SK-N-SH treated with all-trans-retinoic acid at 6 μM for 48 hours (cell line): ENCODE measurements at regions not wholly inside any gene's neighbourhood (a gene's known extent, or its start where the extent isn't known, plus 50 kb on each side); places are given as distances from the start of the nearest gene placed in this dataset.

ENCODE experiments used
- ATAC-seq: fragments of 200-7000 bp; cut with Tn5 transposase; 3 replicates; pipeline ENCODE4 v1.9.1; 2020; ENCODE audit warnings: mild to moderate bottlenecking, moderate library complexity
- BACH2 ChIP-seq: fragments of 250-450 bp; sonication (Bioruptor Pico); IDR thresholded peaks from 2 replicates; pipeline ENCODE4 v1.9.0; 2021; ENCODE audit warnings: mild to moderate bottlenecking, borderline replicate concordance
- CSDC2 ChIP-seq: fragments of 250-450 bp; sonication (Bioruptor Pico); IDR thresholded peaks from 2 replicates; pipeline ENCODE4 v1.5.0; 2020; ENCODE audit warnings: mild to moderate bottlenecking, moderate library complexity
- CSRNP3 ChIP-seq: fragments of 250-450 bp; sonication (Bioruptor Pico); IDR thresholded peaks from 2 replicates; pipeline ENCODE4 v1.5.1; 2021; ENCODE audit warnings: mild to moderate bottlenecking, moderate library complexity
- ESRRG ChIP-seq: fragments of 250-450 bp; sonication (Bioruptor Pico); IDR thresholded peaks from 2 replicates; pipeline ENCODE4 v1.6.1; 2021; ENCODE audit warnings: mild to moderate bottlenecking
- GLIS3 ChIP-seq: fragments of 250-450 bp; sonication (Bioruptor Pico); IDR thresholded peaks from 2 replicates; pipeline ENCODE4 v1.5.0; 2020; ENCODE audit warnings: mild to moderate bottlenecking, moderate library complexity
- ISL1 ChIP-seq: fragments of 250-450 bp; sonication (Bioruptor Pico); IDR thresholded peaks from 2 replicates; pipeline ENCODE4 v2.1.2; 2022; ENCODE audit warnings: mild to moderate bottlenecking, moderate library complexity
- PATZ1 ChIP-seq: fragments of 250-450 bp; sonication (Bioruptor Pico); IDR thresholded peaks from 2 replicates; pipeline ENCODE4 v1.8.0; 2020; ENCODE audit warnings: mild to moderate bottlenecking, moderate library complexity, borderline replicate concordance
- POU6F1 ChIP-seq: fragments of 250-450 bp; sonication (Bioruptor Pico); IDR thresholded peaks from 2 replicates; pipeline ENCODE4 v1.8.0; 2021; ENCODE audit warnings: low read depth, mild to moderate bottlenecking, moderate library complexity, borderline replicate concordance
- PPARA ChIP-seq: fragments of 250-450 bp; sonication (Bioruptor Pico); IDR thresholded peaks from 2 replicates; pipeline ENCODE4 v1.5.0; 2020; ENCODE audit warnings: mild to moderate bottlenecking, borderline replicate concordance
- RARB ChIP-seq: fragments of 250-450 bp; sonication (Bioruptor Pico); IDR thresholded peaks from 2 replicates; pipeline ENCODE4 v1.8.0; 2021; ENCODE audit warnings: mild to moderate bottlenecking, moderate library complexity
- TCF4 ChIP-seq: fragments of 250-450 bp; sonication (Bioruptor Pico); IDR thresholded peaks from 2 replicates; pipeline ENCODE4 v1.8.0; 2021; ENCODE audit warnings: mild to moderate bottlenecking, moderate library complexity, borderline replicate concordance
- TOX ChIP-seq: fragments of 250-450 bp; sonication (Bioruptor Pico); IDR thresholded peaks from 2 replicates; pipeline ENCODE4 v1.8.0; 2021; ENCODE audit warnings: mild to moderate bottlenecking, moderate library complexity, borderline replicate concordance
- TSHZ2 ChIP-seq: fragments of 250-450 bp; sonication (Bioruptor Pico); IDR thresholded peaks from 2 replicates; pipeline ENCODE4 v1.5.0; 2020; ENCODE audit warnings: mild to moderate bottlenecking, moderate library complexity
- ZC3H10 ChIP-seq: fragments of 250-450 bp; sonication (Bioruptor Pico); IDR thresholded peaks from 2 replicates; pipeline ENCODE4 v1.5.1; 2021; ENCODE audit warnings: mild to moderate bottlenecking, moderate library complexity
- ZFP3 ChIP-seq: fragments of 250-450 bp; sonication (Bioruptor Pico); IDR thresholded peaks from 2 replicates; pipeline ENCODE4 v1.5.0; 2020; ENCODE audit warnings: mild to moderate bottlenecking, moderate library complexity
- ZNF565 ChIP-seq: fragments of 450-650 bp; formaldehyde crosslinking; conservative IDR thresholded peaks from 2 replicates; pipeline ENCODE4 v1.5.0; 2020; ENCODE audit warnings: low read depth, mild to moderate bottlenecking, moderate library complexity
- ZNF70 ChIP-seq: fragments of 450-650 bp; formaldehyde crosslinking; IDR thresholded peaks from 2 replicates; pipeline ENCODE4 v1.5.0; 2020; ENCODE audit warnings: mild to moderate bottlenecking, moderate library complexity
- ZNF8 ChIP-seq: fragments of 450-650 bp; formaldehyde crosslinking; IDR thresholded peaks from 2 replicates; pipeline ENCODE4 v1.5.0; 2020; ENCODE audit warnings: mild to moderate bottlenecking, moderate library complexity

GRCh38 chr1:115922801-115923200 is 53.5 kb upstream of the SLC22A15 start:
- no peak for TF ChIP-seq ESRRG (CRISPR knock-in tag)
- TF ChIP-seq TSHZ2 (CRISPR knock-in tag): no peak
- no peak for TF ChIP-seq GLIS3 (CRISPR knock-in tag)
- no peak for TF ChIP-seq ISL1
- TF ChIP-seq TOX (CRISPR knock-in tag): no peak
- TF ChIP-seq TCF4 (CRISPR knock-in tag): no peak
- no peak for TF ChIP-seq CSDC2 (CRISPR knock-in tag)
- no peak for TF ChIP-seq ZNF565 (CRISPR knock-in tag)
- TF ChIP-seq ZC3H10 (CRISPR knock-in tag): no peak
- no peak for TF ChIP-seq PATZ1 (CRISPR knock-in tag)
- no peak for ATAC-seq

- TF ChIP-seq GLIS3 (CRISPR knock-in tag) (no peak), POU6F1 (CRISPR knock-in tag) (no peak), ZNF565 (CRISPR knock-in tag) (no peak), ZC3H10 (CRISPR knock-in tag) (no peak), BACH2 (CRISPR knock-in tag) (no peak), TOX (CRISPR knock-in tag) (no peak), ZNF8 (CRISPR knock-in tag) (no peak), ZNF70 (no peak), PATZ1 (CRISPR knock-in tag) (no peak), TSHZ2 (CRISPR knock-in tag) (no peak), CSRNP3 (CRISPR knock-in tag) (no peak), PPARA (CRISPR knock-in tag) (no peak), CSDC2 (CRISPR knock-in tag) (no peak), ZFP3 (CRISPR knock-in tag) (no peak), RARB (CRISPR knock-in tag) (no peak)
- ATAC-seq: no peak
Measured at GRCh38 chr1:115924770-115925169, 51.5 kb upstream of the SLC22A15 start.
